ENCODE measurements at regions not wholly inside any gene's neighbourhood (a gene's known extent, or its start where the extent isn't known, plus 50 kb on each side); places are given as distances from the start of the nearest gene placed in this dataset.

DNA sequence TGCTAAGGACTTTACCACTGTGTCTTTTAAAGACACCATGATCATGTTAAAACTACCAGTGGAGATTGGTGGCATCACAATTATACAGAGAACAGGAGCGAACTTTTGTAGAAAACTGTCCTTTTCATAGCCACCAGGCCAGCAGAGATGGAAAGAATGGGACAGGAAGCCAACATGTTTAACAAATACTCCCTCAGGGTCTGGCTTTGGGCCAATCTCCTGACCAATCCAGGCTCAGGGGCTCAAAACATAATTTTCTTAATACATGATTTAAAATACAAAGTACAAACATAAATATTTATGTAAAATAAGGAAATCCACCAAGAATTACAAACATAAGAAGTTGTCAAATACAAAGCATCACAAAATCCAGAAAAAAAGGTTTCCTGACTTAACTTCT lies 266.0 kb downstream of the VPS13C start:
- Histone ChIP-seq H3K27me3 (ENCODE audit: control insufficient read depth in 2 of 2, insufficient read depth in 2 of 2, low read length in 2 of 2) (peaks cover 0 to 4% of the 10 kb centered on the region in 2 experiments; a peak in 2 of 5 replicates), H3K4me2 (ENCODE audit: insufficient read depth, low read length) (no peak overlapping the region), H3K9ac (ENCODE audit: insufficient read depth in 1 of 2, low read depth in 2 of 2, low read length in 2 of 2) (no peak overlapping the region), H3K27ac (ENCODE audit: extremely low read depth, low read depth, low read length) (no peak overlapping the region), H3K4me1 (replicated peaks in 1 of 2; ENCODE audit: control insufficient read depth in 2 of 2, insufficient read depth in 2 of 2, low read length in 2 of 2) (no peaks in the 10 kb centered on the region), H3K36me3 (ENCODE audit: control insufficient read depth, insufficient read depth, low read length) (no peaks in the 10 kb centered on the region), H4K20me1 (replicated peaks; ENCODE audit: control insufficient read depth, insufficient read depth, low read length) (no peaks in the 10 kb centered on the region), H3K9me1 (ENCODE audit: control insufficient read depth, insufficient read depth, low read length) (no peaks in the 10 kb centered on the region), H2AFZ (ENCODE audit: low read depth, low read length) (no peak overlapping the region), H3K4me3 (no peak overlapping the region), H3K9me3 (replicated peaks; ENCODE audit: control insufficient read depth, insufficient read depth, low read depth, low read length) (no peaks in the 10 kb centered on the region), H3K79me2 (ENCODE audit: control insufficient read depth, insufficient read depth, low read length) (no peaks in the 10 kb centered on the region)
- DNase-seq (ENCODE audit: extremely low read depth in 1 of 4, low spot score in 3 of 4) = no peak
- in situ Hi-C loops (cut with MboI) = no loop called here
- FAIRE-seq = no peak
- ChIA-PET CTCF (ENCODE audit: low intra/inter-chr PET ratio) (no interaction called here), POLR2A (no interaction called here)
- ATAC-seq = no peak
- BruUV-seq (replicated peaks) = no TSS peak
- intact Hi-C loops (cut with micrococcal nuclease) = no loop called here
- WGBS (ENCODE audit: insufficient coverage, low coverage, missing lambda C conversion rate) = 0% methylated on average over 1 of the region's 1 CpG
- TF ChIP-seq SAFB2 (IDR thresholded peaks at IDR 0.05; ENCODE audit: borderline replicate concordance, low read depth, low read length, severe bottlenecking) = no peak
- TF ChIP-seq CSDE1 (IDR thresholded peaks at IDR 0.05) = no peak
- TF ChIP-seq SAP30 (IDR thresholded peaks at IDR 0.05; ENCODE audit: borderline replicate concordance, insufficient read depth, low read depth, low read length, poor library complexity, severe bottlenecking) = no peak
- TF ChIP-seq E2F3 (CRISPR knock-in tag; IDR thresholded peaks at IDR 0.05) = no peak
- no peak for TF ChIP-seq ADNP (tag; IDR thresholded peaks at IDR 0.05)
- no peak for TF ChIP-seq HDAC6 (IDR thresholded peaks at IDR 0.05; ENCODE audit: low read depth, low read length)
- TF ChIP-seq ZEB2 (IDR thresholded peaks at IDR 0.05) = no peak
- no peak for TF ChIP-seq TGIF2 (CRISPR knock-in tag; IDR thresholded peaks at IDR 0.05)
- no peak for TF ChIP-seq MAFG (tag; conservative IDR thresholded peaks at IDR 0.05)

All from K562 (cell line).